ENCODE measurements at regions not wholly inside any gene's neighbourhood (a gene's known extent, or its start where the extent isn't known, plus 50 kb on each side); places are given as distances from the start of the nearest gene placed in this dataset.

GRCh38 chr4:138952411-138952810 is 63.2 kb upstream of the NOCT start:
- Mint-ChIP-seq H3K27me3 (ENCODE audit: unreplicated experiment) (no peaks in the 10 kb centered on the region), H3K4me3 (ENCODE audit: unreplicated experiment) (no peak overlapping the region), H3K4me1 (ENCODE audit: unreplicated experiment) (peaks cover 30% of the 10 kb centered on the region), H3K9me3 (ENCODE audit: unreplicated experiment) (no peaks in the 10 kb centered on the region), H3K27ac (ENCODE audit: unreplicated experiment) (no peak overlapping the region), H3K36me3 (ENCODE audit: unreplicated experiment) (no peaks in the 10 kb centered on the region)
- DNase-seq (ENCODE audit: extremely low spot score, unreplicated experiment): no peak
- no peak for TF ChIP-seq CTCF (IDR thresholded peaks at IDR 0.05)

- H3K36me3 Mint-ChIP-seq (ENCODE audit: unreplicated experiment): no peaks in the 10 kb centered on the region
- no peaks in the 10 kb centered on the region for H3K27me3 Mint-ChIP-seq (ENCODE audit: unreplicated experiment)
- H3K4me3 Mint-ChIP-seq (ENCODE audit: unreplicated experiment): no peak overlapping the region
- DNase-seq (ENCODE audit: extremely low spot score, unreplicated experiment): no peak
- H3K4me1 Mint-ChIP-seq (ENCODE audit: unreplicated experiment): peaks cover 30% of the 10 kb centered on the region
- H3K9me3 Mint-ChIP-seq (ENCODE audit: unreplicated experiment): no peaks in the 10 kb centered on the region
- no peak for TF ChIP-seq CTCF (IDR thresholded peaks at IDR 0.05)
- no peak overlapping the region for H3K27ac Mint-ChIP-seq (ENCODE audit: unreplicated experiment)
Measured at GRCh38 chr4:138951764-138952163, 63.8 kb upstream of the NOCT start.

GRCh38 chr4:138949866-138950265 is 65.7 kb upstream of the NOCT start:
- H3K27me3 Mint-ChIP-seq (ENCODE audit: unreplicated experiment): no peaks in the 10 kb centered on the region
- DNase-seq (ENCODE audit: extremely low spot score, unreplicated experiment): no peak
- peaks cover 28% of the 10 kb centered on the region for H3K4me1 Mint-ChIP-seq (ENCODE audit: unreplicated experiment)

GRCh38 chr4:138948918-138949317 is 66.7 kb upstream of the NOCT start:
- H3K4me1 Mint-ChIP-seq (ENCODE audit: unreplicated experiment): peaks cover 19% of the 10 kb centered on the region
- no peaks in the 10 kb centered on the region for H3K27me3 Mint-ChIP-seq (ENCODE audit: unreplicated experiment)
- TF ChIP-seq CTCF (IDR thresholded peaks at IDR 0.05): no peak
- no peak overlapping the region for H3K4me3 Mint-ChIP-seq (ENCODE audit: unreplicated experiment)
- no peak for DNase-seq (ENCODE audit: extremely low spot score, unreplicated experiment)
- H3K9me3 Mint-ChIP-seq (ENCODE audit: unreplicated experiment): no peaks in the 10 kb centered on the region
- H3K27ac Mint-ChIP-seq (ENCODE audit: unreplicated experiment): no peak overlapping the region
- no peaks in the 10 kb centered on the region for H3K36me3 Mint-ChIP-seq (ENCODE audit: unreplicated experiment)

More at GRCh38 chr4:138949866-138950265, 65.7 kb upstream of the NOCT start:
- Mint-ChIP-seq H3K36me3 (ENCODE audit: unreplicated experiment) (no peaks in the 10 kb centered on the region), H3K9me3 (ENCODE audit: unreplicated experiment) (no peaks in the 10 kb centered on the region), H3K4me3 (ENCODE audit: unreplicated experiment) (no peak overlapping the region), H3K27ac (ENCODE audit: unreplicated experiment) (no peak overlapping the region)
- TF ChIP-seq CTCF (IDR thresholded peaks at IDR 0.05): no peak

GRCh38 chr4:138946306-138946705 is 69.3 kb upstream of the NOCT start:
- Mint-ChIP-seq H3K4me1 (ENCODE audit: unreplicated experiment) (peaks cover 11% of the 10 kb centered on the region), H3K36me3 (ENCODE audit: unreplicated experiment) (no peaks in the 10 kb centered on the region), H3K27ac (ENCODE audit: unreplicated experiment) (no peak overlapping the region), H3K4me3 (ENCODE audit: unreplicated experiment) (no peak overlapping the region), H3K27me3 (ENCODE audit: unreplicated experiment) (no peaks in the 10 kb centered on the region), H3K9me3 (ENCODE audit: unreplicated experiment) (no peaks in the 10 kb centered on the region)
- no peak for DNase-seq (ENCODE audit: extremely low spot score, unreplicated experiment)
- TF ChIP-seq CTCF (IDR thresholded peaks at IDR 0.05): no peak
